SK-N-DZ (cell line): ENCODE measurements at regions not wholly inside any gene's neighbourhood (a gene's known extent, or its start where the extent isn't known, plus 50 kb on each side); places are given as distances from the start of the nearest gene placed in this dataset.

Source experiments
- DNase-seq: peaks from one replicate; pipeline ENCODE4 v3.0.0-alpha.2; 2015; ENCODE audit warnings: low spot score

DNA sequence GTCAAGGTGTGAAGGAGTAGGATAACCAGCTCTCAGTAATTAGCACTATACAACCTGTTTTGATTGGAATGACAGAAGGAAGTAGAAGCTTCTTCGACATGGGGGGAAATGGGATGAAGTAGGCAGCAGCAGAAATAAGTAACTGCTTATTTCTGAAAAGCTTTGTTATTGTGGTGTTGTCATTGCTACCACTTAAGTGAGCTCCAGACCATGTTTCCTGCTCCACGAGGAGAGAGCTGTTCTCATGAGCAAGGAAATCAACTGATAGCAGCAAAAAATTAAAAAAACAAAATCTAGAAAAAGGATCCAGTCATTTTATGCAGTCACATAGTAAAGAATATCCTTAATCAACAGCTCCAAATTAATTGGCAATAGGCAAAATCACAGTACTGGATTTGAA, 106.1 kb upstream of the TLL1 start:
- DNase-seq = no peak

DNA sequence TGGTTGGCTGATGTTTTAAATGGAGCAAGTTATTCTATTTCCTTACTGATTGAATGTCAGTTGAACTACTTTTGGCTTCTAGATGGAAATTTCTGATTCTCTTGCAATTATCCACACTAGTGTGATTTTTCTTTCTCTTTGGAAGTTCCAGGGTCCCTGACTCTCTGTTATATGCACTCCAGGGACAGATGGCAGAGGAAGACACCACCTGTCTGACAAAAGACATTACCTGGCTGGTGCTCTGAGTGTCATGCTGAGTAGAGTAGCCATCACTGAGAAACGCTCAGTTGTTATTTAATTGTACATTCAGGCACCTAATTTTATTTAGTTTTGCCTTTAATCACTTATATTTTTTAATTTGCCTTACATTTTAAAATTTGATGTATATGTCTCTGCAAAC, 105.4 kb upstream of the TLL1 start:
- DNase-seq = no peak

DNA sequence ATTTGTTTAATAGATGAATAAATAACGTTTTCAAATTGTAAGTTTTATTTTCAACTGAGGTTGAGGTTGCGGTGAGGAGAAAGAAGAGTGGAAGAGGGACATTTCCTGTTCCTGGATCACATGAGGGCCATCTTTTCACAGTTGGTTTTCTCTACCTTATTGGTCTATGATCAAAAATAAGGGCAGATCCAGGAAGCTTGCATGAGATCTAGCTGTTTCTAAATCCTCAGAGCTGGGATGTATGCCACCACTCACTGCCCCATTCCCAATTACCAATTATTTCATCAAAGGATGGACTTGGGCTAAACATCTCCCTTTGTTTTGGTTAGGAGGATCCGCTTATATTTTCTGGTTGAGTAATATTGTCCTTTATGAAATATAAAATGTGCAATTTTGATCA, 104.8 kb upstream of the TLL1 start:
- no peak for DNase-seq

DNA sequence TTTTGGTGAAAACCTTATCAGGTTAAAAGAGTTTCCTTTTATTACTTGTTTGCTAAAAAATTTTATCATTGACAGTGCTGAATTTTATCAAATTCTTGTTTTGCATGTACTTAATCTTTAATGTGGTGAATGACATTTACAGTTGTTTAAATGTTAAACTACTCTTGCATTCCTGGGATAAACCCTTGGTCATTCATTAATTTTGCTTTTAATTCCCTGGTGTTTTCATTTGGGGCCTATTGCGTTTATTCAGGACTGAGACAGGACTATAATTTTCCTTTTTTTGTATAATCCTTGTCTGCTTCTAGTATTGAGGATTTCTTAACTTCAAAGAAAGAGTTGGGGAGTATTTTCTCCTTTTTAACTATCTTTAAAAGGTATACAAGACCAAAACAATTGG, 98.7 kb upstream of the TLL1 start:
- DNase-seq = no peak

DNA sequence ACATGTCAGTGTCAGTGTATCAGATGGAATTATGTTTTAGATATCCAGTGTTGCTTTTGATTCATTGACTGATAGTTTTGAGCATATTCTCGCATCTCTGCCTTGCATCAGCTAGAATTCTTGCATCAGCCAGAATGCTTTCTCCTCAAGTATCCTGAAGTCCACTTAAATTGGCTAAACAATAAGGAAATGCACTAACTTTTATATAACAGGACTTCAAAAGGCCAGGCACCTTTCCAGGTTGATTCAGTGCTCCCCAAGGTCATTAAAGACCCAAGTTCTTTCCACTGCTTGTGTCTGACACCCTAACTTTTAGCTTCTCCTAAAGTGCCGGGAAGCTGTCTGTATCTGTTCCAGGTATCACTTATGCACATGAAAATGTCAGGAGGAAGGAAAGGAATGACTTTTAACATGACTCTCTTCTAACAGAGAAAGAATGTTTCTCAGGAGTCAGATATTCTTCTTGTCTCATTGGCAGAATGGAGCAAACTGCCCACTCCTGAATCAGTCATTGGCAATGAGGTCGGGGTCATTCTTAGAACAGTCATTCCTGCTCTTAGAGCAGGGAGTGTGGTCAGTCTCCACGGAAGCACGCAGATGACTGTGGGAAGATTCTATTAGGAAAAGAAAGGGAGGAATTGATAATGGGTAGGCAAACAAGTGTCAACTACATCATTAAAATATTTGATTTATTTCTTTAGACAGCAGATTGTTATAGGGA, 92.9 kb upstream of the TLL1 start:
- DNase-seq = no peak

DNA sequence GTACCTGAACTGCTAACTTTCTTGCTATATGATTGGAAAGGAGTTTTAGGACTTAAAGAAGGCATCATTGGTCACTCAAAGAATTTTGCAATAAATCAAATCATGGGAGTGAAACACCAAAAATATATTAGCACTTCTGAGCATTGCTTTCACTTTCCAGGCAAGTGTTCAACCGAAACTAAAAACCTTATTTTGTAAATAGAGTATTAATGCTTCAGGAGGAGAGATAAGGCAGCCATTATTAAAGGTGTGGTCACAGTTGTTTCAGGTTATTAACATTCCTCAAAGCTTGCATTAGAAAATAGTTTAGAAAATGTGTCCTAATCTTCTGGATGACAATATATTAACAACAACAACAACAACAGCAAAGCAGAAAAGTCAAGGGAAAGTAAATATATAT, 92.3 kb upstream of the TLL1 start:
- DNase-seq = no peak

DNA sequence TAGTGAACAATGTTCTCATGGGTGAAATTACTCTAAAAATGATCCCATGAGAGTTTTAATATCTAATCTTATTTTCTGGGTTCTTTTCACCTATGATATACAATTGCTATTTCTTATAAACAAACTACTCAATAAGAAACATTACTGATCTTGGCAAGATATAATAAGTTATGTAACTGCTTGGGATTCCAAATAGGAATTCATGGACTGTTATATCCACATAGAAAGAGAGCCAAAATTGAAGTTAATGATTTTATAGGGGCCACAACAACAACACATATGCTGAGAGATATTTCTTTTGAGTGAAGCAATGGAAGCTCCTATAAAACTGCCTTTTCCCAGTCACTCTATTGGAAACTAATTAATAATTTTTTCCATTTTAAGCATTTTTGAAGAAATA, 90.4 kb upstream of the TLL1 start:
- no peak for DNase-seq

DNA sequence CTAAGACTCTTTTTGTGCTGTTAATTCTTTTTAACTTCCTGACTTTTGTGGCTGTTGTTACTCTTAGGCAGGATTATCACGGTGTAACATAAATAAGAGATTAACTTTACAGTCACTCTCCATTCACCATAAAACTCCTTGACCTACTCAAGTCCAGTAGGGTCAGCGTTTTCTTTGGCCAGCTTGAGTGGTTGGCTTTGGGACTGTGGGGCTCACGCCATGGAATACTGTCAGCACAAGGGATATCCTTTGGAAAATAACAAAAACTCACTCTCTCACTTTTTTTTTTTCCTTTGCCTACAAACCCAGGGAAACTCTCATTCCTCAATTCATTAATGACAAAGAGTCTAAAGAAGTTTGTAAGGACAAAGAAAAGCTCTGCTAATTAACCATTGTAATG, 89.4 kb upstream of the TLL1 start:
- no peak for DNase-seq

DNA sequence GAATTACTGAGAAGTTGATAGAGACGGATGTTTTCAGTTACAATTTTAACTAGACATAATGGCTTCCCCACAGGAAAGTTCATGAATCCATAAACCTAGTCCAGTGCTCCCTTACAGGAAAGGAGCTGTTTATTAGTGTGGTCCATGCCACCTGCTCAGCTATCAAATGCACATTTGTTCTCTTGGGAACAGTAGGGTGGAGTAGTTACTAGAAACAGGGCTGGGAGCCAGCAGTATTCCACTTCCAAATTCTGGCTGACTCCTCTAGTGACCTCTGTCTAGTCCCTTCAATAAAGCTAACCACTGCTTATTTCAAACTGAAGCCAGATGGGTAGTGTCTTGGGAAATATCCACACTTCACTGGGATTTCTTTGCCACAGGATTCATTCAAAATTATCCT, 88.4 kb upstream of the TLL1 start:
- no peak for DNase-seq

DNA sequence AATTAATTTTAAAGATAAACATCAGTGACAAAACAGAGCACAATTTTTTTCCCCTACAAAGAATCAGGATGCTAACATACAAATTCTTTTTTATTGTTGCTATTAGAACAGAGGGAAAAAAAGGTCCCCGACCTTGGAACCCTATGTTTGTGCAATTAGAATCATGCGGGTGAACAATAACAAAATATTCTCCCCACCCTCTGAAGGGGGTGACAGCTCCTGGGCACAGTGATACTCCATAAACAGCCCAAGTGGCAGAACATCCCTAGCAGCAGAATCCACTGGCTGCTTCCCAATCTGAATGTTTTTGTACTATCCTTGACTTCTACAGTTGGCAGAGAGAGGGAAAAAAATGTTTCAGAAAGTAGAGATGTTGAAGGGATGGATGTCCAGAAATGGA, 87.7 kb upstream of the TLL1 start:
- no peak for DNase-seq

DNA sequence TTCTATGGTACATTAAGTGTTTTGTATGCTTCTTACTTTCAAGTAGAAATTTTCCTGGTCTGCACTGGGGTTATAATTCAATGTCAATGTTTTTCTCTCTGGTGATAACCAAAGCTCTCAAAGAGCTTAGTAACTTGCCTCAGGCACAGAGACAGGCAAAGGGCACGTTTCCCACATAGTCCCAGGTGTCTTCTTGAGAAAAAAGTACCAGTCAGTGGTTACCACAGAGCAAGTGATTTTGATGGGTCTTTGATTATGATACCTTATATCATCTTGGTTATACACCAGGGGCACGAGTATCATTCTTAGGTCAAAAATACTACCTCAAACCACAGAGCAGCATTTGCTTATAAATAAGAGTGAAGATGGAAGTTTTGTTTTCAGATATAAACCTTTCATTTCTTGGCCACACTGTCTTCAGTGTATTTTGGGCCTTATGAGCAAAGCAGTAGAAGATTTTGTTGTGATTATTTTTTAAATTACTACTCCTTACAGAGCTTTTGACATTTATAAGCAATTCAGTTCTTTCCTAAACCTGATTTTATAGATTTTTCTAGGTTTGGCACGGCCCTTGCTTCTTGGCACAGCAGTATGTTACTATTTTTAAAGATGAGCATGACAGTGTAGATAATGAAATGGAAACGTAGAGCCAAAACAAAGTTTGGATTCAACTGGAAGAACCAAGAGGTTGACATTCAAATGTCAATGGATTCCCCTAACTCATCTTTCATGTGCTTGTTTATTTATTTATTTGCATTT, 85.3 kb upstream of the TLL1 start:
- no peak for DNase-seq

DNA sequence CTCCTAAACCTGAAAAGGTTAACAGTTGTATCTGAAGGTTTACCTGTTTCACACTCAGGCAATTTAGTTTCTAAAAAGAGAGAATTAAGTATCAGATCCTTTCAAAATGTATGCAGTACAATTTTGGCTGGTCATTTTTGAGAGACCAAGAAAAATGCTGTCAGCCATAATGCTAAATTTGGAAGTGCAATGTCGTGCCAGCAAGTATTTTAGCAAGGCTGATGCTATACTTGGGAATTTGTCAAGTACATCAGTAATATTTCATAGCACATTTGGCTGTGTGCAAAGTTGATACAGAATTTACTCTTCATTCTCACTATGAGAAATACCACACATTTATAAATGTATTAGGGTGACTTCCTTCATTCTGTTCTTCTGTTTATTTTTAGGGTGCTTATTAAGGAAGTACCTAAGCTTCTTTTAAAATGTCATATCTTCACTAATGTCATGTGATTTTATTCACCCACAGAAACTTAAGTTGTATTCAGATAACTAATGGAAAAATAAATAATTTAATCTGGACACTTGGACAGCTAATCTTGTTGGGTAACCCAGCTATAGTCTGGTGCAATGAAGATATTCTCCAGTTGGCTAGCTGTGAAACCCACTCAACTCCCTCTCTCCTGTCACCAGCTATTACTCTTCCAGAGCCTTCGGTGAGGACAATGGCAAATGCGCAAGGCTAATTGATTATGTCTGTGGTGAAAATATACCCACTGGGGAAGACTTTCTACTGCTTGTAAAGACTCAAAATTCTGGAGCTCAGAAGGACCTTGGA, 84.2 kb upstream of the TLL1 start:
- DNase-seq = no peak

DNA sequence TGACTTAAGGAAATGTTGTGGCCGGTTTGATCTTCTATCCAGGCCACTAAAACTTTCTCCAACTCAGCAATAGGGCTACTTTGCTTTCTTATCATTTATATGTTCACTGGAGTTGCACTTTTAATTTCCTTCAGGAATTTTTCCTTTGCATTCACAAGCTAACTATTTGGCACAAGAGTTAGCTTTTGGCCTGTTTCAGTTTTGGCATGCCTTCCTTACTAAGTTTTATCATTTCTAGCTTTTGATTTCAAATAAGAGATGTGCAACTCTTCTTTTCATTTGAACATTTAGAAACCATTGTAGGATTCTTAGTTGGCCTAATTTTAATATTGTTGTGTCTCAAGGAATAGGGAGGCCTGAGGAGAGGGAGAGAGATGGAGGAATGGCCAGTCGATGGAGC, 79.8 kb upstream of the TLL1 start:
- DNase-seq = no peak

DNA sequence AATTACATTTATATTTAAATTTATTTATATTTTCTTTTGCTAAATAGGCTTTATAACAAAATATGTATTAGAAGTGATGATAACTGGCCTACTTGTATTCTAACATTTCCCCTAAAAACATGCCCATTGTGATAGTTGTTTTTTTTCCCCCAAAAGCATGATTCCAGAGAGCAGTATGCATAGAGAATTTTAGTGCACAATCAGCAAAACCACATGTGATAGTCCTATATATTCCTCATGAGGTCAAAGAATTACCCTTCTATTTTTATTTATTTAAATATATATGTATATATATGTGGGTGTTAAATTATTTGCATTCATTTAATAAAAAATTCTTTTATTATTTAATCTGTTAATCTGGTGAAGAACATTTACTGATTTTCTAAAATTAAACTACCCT, 78.2 kb upstream of the TLL1 start:
- DNase-seq = no peak

DNA sequence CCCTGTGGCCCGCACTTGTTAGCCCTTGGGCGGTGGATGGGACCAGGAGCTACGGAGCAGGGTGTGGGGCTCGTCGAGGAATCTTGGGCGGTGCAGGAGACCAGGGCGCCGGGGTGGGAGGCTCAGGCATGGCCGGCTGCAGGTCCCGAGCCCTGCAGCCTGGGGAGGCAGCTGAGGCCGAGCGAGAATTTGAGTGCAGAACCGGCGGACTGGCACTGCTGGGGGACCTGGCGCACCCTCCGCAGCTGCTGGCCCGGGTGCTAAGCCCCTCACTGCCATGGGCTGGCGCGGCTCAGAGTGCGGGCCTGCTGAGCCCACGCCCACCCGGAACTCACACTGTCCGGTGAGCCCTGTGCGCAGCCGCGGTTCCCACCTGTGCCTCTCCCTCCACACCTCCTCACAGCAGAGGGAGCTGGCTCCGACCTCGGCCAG, 73.6 kb upstream of the TLL1 start:
- no peak for DNase-seq

DNA sequence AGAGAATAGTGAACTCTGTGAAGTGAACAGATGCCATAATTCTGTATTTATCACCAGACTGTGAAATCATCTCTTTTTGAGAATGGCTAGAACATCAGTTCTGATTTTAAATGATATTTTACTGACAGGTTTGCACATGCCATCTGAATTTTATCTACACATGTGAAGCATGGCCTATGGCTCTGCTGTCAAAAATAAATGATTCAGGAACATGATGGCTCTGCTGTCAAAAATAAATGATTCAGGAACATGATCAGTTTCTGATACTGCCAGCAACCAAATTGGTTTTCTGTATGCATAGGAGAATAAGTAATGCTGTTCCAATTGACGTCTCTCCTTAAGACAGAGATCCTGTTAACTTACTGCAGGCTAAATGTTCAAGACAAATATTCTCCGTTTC, 70.6 kb upstream of the TLL1 start:
- no peak for DNase-seq

DNA sequence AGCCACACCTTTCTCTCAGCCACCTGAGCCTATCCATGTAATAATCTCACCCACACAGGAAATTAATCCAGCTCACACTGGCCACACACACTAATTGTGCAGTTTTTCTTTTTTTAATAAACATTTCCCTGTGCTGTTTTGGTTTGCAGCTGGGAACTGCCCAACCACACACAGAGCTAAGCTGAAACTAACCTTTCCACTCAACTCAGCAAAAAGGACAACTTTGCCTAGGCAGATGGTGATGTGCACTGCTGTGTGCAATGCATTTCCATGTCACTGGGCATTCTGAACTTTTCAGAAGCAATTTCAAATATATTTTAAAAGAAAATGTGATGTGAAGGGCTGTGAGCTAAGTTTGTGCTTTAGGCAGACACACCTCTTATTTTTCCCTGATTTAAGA, 70.0 kb upstream of the TLL1 start:
- DNase-seq = no peak

DNA sequence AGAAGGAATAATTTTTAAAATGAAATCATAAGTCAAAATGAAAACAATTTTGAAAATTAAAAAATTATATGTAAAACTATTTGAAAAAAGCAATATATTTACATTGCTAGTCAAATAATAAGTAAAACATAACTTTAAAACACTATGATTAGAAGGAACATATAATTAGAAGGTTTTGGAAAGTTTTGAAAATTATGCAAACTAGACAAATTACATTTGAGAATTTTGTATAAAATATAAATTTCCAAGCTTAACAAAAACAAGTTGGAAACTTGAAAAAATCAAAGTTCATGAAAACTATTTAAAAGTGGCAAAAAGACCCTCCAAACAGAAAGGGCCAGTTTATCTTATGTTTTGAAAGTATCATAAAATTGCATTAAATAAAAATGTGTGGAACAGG, 67.6 kb upstream of the TLL1 start:
- DNase-seq = no peak

DNA sequence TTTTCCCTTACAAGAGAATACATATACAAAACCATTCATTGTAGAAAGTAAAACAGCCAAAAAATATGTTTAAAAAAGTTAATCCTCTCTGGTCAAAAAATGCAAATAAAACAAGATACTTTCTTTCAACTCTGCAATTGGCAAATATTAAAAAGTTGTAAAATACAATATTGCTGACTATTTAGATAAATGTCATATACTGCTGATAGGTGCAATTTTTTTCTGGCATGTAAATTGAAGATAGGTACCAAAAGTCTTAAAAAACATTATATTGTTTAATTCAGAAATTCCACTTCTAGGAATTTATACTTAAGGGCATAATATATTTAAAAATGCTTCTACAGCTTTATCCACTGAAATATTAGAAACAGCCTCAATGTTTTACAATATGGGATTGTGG, 66.4 kb upstream of the TLL1 start:
- no peak for DNase-seq

DNA sequence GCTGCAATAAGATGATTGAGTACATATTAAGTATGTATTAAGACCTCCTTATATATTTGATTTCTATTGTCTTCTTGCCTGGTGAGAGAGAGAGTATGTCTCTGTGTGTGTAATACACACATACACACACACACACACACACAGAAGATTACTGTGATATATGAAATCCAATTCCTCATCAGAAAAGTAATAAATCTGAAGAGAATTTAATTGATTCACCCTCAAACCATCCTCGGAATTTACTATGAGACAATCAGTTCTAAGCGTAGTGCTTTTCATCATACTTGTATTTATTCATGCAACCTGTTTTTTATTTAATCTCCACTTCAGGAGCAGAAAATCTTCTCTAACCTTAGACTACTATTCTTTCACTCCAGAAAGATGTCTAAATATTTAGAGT, 62.3 kb upstream of the TLL1 start:
- no peak for DNase-seq

DNA sequence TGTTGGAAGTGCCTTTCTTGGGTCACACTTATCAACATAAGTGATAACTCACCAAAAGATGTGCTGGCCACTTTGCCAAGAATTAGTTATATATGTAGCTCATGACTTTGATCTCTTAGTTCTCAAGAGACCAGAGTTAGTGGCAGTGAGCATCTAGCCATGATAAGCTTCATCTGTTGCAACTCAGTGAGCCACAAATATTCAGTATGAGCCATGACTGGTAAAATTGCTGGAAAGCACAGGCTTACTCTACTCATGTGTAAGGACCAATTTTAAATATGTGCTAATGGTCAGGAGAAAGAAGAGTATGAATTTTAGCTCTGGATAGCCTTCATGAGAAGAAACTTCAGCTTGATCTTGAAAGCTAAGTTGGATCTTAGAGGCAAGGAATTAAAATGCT, 59.4 kb upstream of the TLL1 start:
- no peak for DNase-seq

DNA sequence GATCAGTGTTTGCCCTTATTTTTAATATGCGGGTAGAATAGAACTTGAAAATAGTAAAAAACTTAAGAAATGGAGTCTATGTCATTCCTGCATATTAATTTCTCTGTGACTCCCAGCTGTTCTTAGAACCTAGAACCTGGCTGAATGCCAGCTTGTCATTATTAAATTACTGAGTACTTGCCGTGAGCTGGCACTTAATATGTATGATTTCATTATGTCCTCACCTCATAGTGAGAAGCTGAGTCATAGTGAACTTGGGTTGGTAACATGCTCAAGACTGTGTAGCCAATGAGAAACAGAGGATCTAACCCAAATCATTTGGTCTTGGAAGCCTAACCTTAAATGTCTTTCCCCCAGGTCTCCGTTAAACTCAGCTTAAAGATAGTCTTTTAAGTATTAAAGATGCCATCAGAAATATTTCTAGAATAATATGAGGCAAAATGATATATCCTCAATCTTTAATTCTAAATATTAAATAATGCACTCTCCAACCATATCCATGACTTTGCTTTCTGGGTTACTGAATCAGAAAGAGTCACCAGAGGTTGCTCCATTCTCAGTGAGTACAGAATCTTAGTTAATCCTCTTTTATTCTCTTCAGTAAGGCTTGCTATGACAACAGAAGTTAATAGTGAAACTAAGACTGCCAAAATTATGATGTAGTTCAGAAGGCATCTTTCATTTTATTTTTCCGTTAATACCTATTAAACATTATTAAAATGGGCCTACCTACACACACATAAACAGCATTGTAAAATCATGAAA, 58.6 kb upstream of the TLL1 start:
- no peak for DNase-seq
